ENCODE measurements at regions not wholly inside any gene's neighbourhood (a gene's known extent, or its start where the extent isn't known, plus 50 kb on each side); places are given as distances from the start of the nearest gene placed in this dataset.

- H3K36me3 ChIP-seq, result no peaks in the 10 kb centered on the region
- no peak for TF ChIP-seq POLR2AphosphoS5 (IDR thresholded peaks at IDR 0.05)
- H3K27ac ChIP-seq, result no peak overlapping the region
- no peaks in the 10 kb centered on the region for H3K4me1 ChIP-seq
- no peaks in the 10 kb centered on the region for H3K9me3 ChIP-seq
- no peak overlapping the region for H3K4me3 ChIP-seq
- no peaks in the 10 kb centered on the region for H3K27me3 ChIP-seq
- no peak for DNase-seq (ENCODE audit: low spot score in 2 of 2)
- intact Hi-C loops (cut with DNase I; ENCODE audit: low total_unique reads), result no loop called here
These were observed 194.4 kb downstream of the EMP1 start for GRCh38 chr12:13390918-13391317.

GRCh38 chr12:13390381-13390861 is 193.9 kb downstream of the EMP1 start:
- Histone ChIP-seq H3K9me3 (no peaks in the 10 kb centered on the region), H3K27ac (no peak overlapping the region), H3K4me3 (no peak overlapping the region), H3K36me3 (no peaks in the 10 kb centered on the region), H3K27me3 (no peaks in the 10 kb centered on the region), H3K4me1 (no peaks in the 10 kb centered on the region)
- intact Hi-C loops (cut with DNase I; ENCODE audit: low total_unique reads), result no loop called here
- TF ChIP-seq POLR2AphosphoS5 (IDR thresholded peaks at IDR 0.05), result no peak
- no peak for TF ChIP-seq CTCF (IDR thresholded peaks at IDR 0.05)
- no peak for TF ChIP-seq POLR2A (IDR thresholded peaks at IDR 0.05)
- DNase-seq (ENCODE audit: low spot score in 2 of 2), result peak; percentile 77 to 92

GRCh38 chr12:13387101-13387500 is 190.6 kb downstream of the EMP1 start:
- DNase-seq (ENCODE audit: low spot score in 2 of 2), result no peak
- Histone ChIP-seq H3K27ac (no peak overlapping the region), H3K27me3 (no peaks in the 10 kb centered on the region), H3K4me3 (no peak overlapping the region), H3K9me3 (no peaks in the 10 kb centered on the region), H3K36me3 (no peaks in the 10 kb centered on the region), H3K4me1 (no peaks in the 10 kb centered on the region)
- TF ChIP-seq CTCF (IDR thresholded peaks at IDR 0.05) (no peak), POLR2AphosphoS5 (IDR thresholded peaks at IDR 0.05) (no peak), POLR2A (IDR thresholded peaks at IDR 0.05) (no peak)
- intact Hi-C loops (cut with DNase I; ENCODE audit: low total_unique reads), result no loop called here

GRCh38 chr12:13386323-13387039 is 190.0 kb downstream of the EMP1 start:
- H3K4me1 ChIP-seq, result no peaks in the 10 kb centered on the region
- H3K27me3 ChIP-seq, result no peaks in the 10 kb centered on the region
- intact Hi-C loops (cut with DNase I; ENCODE audit: low total_unique reads), result no loop called here
- no peaks in the 10 kb centered on the region for H3K9me3 ChIP-seq
- H3K27ac ChIP-seq, result no peak overlapping the region
- TF ChIP-seq CTCF (IDR thresholded peaks at IDR 0.05) (no peak), POLR2A (IDR thresholded peaks at IDR 0.05) (no peak)
- H3K36me3 ChIP-seq, result no peaks in the 10 kb centered on the region
- no peak overlapping the region for H3K4me3 ChIP-seq
- DNase-seq (ENCODE audit: low spot score in 2 of 2), result no peak

- Histone ChIP-seq H3K27ac (no peak overlapping the region), H3K9me3 (no peaks in the 10 kb centered on the region), H3K4me3 (no peak overlapping the region), H3K27me3 (no peaks in the 10 kb centered on the region), H3K36me3 (no peaks in the 10 kb centered on the region), H3K4me1 (no peaks in the 10 kb centered on the region)
- intact Hi-C loops (cut with DNase I; ENCODE audit: low total_unique reads), result no loop called here
- TF ChIP-seq CTCF (IDR thresholded peaks at IDR 0.05) (no peak), POLR2AphosphoS5 (IDR thresholded peaks at IDR 0.05) (no peak), POLR2A (IDR thresholded peaks at IDR 0.05) (no peak)
- no peak for DNase-seq (ENCODE audit: low spot score in 2 of 2)
These were observed 186.9 kb downstream of the EMP1 start for GRCh38 chr12:13383379-13383778.

Data from breast epithelium (tissue), 4 donors.